RWPE1 (cell line): ENCODE measurements at regions not wholly inside any gene's neighbourhood (a gene's known extent, or its start where the extent isn't known, plus 50 kb on each side); places are given as distances from the start of the nearest gene placed in this dataset.

Experiments used
- CTCF ChIA-PET: fragments of 350-600 bp; sonication (Branson Sonifier 250); formaldehyde crosslinking; extraction: SDS; loops from one replicate; lab custom pipeline; 2021; lab: Yijun Ruan, JAX
- POLR2A ChIA-PET: fragments of 400-600 bp; formaldehyde crosslinking; extraction: SDS; loops from one replicate; lab custom pipeline; 2020; ENCODE audit warnings: antibody characterized with exemption; ENCODE audit not compliant: low non-redundant PET; lab: Yijun Ruan, JAX
- DNase-seq: peaks from one replicate; pipeline ENCODE4 v3.0.0; 2012; ENCODE audit warnings: low spot score
- H3K27ac ChIP-seq: fragments of 450-650 bp; 2 replicates; pipeline ENCODE4 v1.5.1; 2017
- CTCF ChIP-seq: fragments of 450-650 bp; conservative IDR thresholded peaks from 2 replicates; pipeline ENCODE4 v1.5.1; 2017; ENCODE audit warnings: low read depth, mild to moderate bottlenecking

- CTCF ChIA-PET: no interaction called here
- POLR2A ChIA-PET: no interaction called here
- no peak overlapping the region for H3K27ac ChIP-seq
Measured at GRCh38 chrX:84712621-84713020, 210.4 kb upstream of the HDX start.

GRCh38 chrX:84715315-84715714, 213.1 kb upstream of the HDX start:
- DNase-seq: no peak
- no peak for TF ChIP-seq CTCF
- POLR2A ChIA-PET: no interaction called here
- no peak overlapping the region for H3K27ac ChIP-seq
- CTCF ChIA-PET: no interaction called here

More at GRCh38 chrX:84712621-84713020, 210.4 kb upstream of the HDX start:
- TF ChIP-seq CTCF: no peak
- DNase-seq: no peak

GRCh38 chrX:84717343-84717742, 215.1 kb upstream of the HDX start:
- no peak overlapping the region for H3K27ac ChIP-seq
- DNase-seq: no peak
- ChIA-PET POLR2A (no interaction called here), CTCF (no interaction called here)
- TF ChIP-seq CTCF: no peak

GRCh38 chrX:84721416-84721815, 219.2 kb upstream of the HDX start:
- no peak for DNase-seq
- TF ChIP-seq CTCF: no peak
- ChIA-PET CTCF (no interaction called here), POLR2A (no interaction called here)
- no peak overlapping the region for H3K27ac ChIP-seq

GRCh38 chrX:84724576-84724975, 222.3 kb upstream of the HDX start:
- ChIA-PET POLR2A (no interaction called here), CTCF (no interaction called here)

GRCh38 chrX:84729408-84729807, 227.2 kb upstream of the HDX start:
- no peak overlapping the region for H3K27ac ChIP-seq
- ChIA-PET CTCF (interaction anchor here (0.5 to 1.1 kb wide), 2 partner anchors 178 to 182 kb away, joined by 3 read pairs; no protein-coding TSS in a partner anchor), POLR2A (no interaction called here)
- no peak for TF ChIP-seq CTCF
- no peak for DNase-seq

More at GRCh38 chrX:84724576-84724975, 222.3 kb upstream of the HDX start:
- no peak for TF ChIP-seq CTCF
- DNase-seq: no peak
- no peak overlapping the region for H3K27ac ChIP-seq
